SK-N-MC (cell line): ENCODE measurements at regions not wholly inside any gene's neighbourhood (a gene's known extent, or its start where the extent isn't known, plus 50 kb on each side); places are given as distances from the start of the nearest gene placed in this dataset.

Source experiments
- EZH2 ChIP-seq: fragments of 200-600 bp; sonication (generic); IDR thresholded peaks from one replicate; pipeline ENCODE4 v1.6.1; 2017; ENCODE audit warnings: antibody characterized with exemption
- FOXP2 ChIP-seq: optimal IDR thresholded peaks from 2 replicates; pipeline ENCODE3; 2011; ENCODE audit warnings: mild to moderate bottlenecking, moderate library complexity; ENCODE audit not compliant: insufficient read depth; ENCODE audit errors: extremely low read length, control extremely low read depth
- POLR2AphosphoS5 ChIP-seq: IDR thresholded peaks from 2 replicates; pipeline ENCODE4 v1.6.1; 2012; ENCODE audit warnings: mild to moderate bottlenecking, low read depth, low read length, borderline replicate concordance

- TF ChIP-seq EZH2, result no peak
- TF ChIP-seq POLR2AphosphoS5, result no peak
- TF ChIP-seq FOXP2, result no peak
These were observed 505.9 kb downstream of the SLC16A7 start for GRCh38 chr12:60101715-60102114.
